H1 (cell line): ENCODE measurements at regions not wholly inside any gene's neighbourhood (a gene's known extent, or its start where the extent isn't known, plus 50 kb on each side); places are given as distances from the start of the nearest gene placed in this dataset.

Source experiments
- POU5F1 ChIP-seq: IDR thresholded peaks from 2 replicates; pipeline ENCODE4 v1.6.1; 2011; ENCODE audit warnings: low read depth, mild to moderate bottlenecking, low read length, moderate library complexity
- RNF2 ChIP-seq: fragments of 200-900, 300-1000 bp; sonication (generic); IDR thresholded peaks from 2 replicates; pipeline ENCODE4 v1.7.1; 2016; ENCODE audit warnings: borderline replicate concordance, low read depth, mild to moderate bottlenecking, antibody characterized with exemption, low read length; ENCODE audit not compliant: poor library complexity, severe bottlenecking; ENCODE audit errors: missing control alignments

DNA sequence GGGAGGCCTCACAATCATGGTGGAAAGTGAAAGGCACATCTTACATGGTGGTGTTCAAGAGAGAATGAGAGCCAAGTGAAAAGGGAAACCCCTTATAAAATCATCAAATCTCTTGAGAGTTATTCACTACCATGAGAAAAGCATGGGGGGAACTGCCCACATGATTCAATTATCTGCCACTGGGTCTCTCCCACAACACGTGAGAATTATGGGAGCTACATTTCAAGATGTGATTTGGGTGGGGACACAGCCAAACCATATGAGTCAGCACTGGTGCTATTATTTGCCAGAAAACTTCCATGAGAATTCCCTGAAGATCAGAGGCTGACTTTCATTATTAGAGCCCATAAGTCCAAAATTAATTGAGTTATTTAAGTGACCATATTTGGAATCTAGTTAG, 1001.2 kb upstream of the POT1 start (continued):
- TF ChIP-seq RNF2 (no peak), POU5F1 (no peak)
- TF ChIP-seq, all 59 proteins: peak for 0
